Natural killer cell (primary cell): ENCODE measurements at regions not wholly inside any gene's neighbourhood (a gene's known extent, or its start where the extent isn't known, plus 50 kb on each side); places are given as distances from the start of the nearest gene placed in this dataset.

Experiments used
- ATAC-seq, 3 donors: fragments of 150-1000 bp in 2 of 3; fragments of 200-7000 bp in 1 of 3; cut with Tn5 transposase; 1 replicate in 1 of 3; 2 replicates in 2 of 3; pipeline ENCODE4 v1.10.0; 2021; ENCODE audit warnings: mild to moderate bottlenecking in 2 of 3, moderate library complexity in 2 of 3
- DNase-seq, 2 donors: peaks; one replicate each; pipeline versions ENCODE4 v3.0.0 to v3.0.0-alpha.2; 2013 to 2021; ENCODE audit warnings: mixed read lengths in 1 of 2
- H3K27ac ChIP-seq: one replicate; pipeline ENCODE4 v1.5.1; 2013; ENCODE audit warnings: mild to moderate bottlenecking, low read length
- H3K27me3 ChIP-seq: one replicate; pipeline ENCODE4 v1.6.1; 2013; ENCODE audit warnings: low read length; ENCODE audit not compliant: control insufficient read depth, insufficient read depth
- H3K36me3 ChIP-seq: one replicate; pipeline ENCODE4 v1.6.1; 2013; ENCODE audit warnings: low read length; ENCODE audit not compliant: control insufficient read depth, insufficient read depth
- H3K4me1 ChIP-seq: one replicate; pipeline ENCODE4 v1.6.1; 2013; ENCODE audit warnings: low read length; ENCODE audit not compliant: control insufficient read depth, insufficient read depth
- H3K4me3 ChIP-seq: one replicate; pipeline ENCODE4 v1.5.1; 2013; ENCODE audit warnings: low read length
- H3K9me3 ChIP-seq: one replicate; pipeline ENCODE4 v1.6.1; 2013; ENCODE audit warnings: low read length; ENCODE audit not compliant: control insufficient read depth, insufficient read depth
- H3K27ac Mint-ChIP-seq, 2 donors: one replicate each; pipeline ENCODE4 v1.8.0; 2022; ENCODE audit warnings: mild to moderate bottlenecking in 2 of 2, mixed read lengths in 2 of 2, moderate library complexity in 1 of 2
- H3K27me3 Mint-ChIP-seq, 2 donors: one replicate each; pipeline ENCODE4 v1.8.0; 2022; ENCODE audit warnings: low read depth in 2 of 2, mixed read lengths in 2 of 2
- H3K36me3 Mint-ChIP-seq: one replicate; pipeline ENCODE4 v1.8.0; 2022; ENCODE audit warnings: mixed read lengths
- H3K4me1 Mint-ChIP-seq, 2 donors: one replicate each; pipeline ENCODE4 v1.8.0; 2022; ENCODE audit warnings: mixed read lengths in 2 of 2
- H3K4me3 Mint-ChIP-seq: one replicate; pipeline ENCODE4 v1.8.0; 2022; ENCODE audit warnings: mild to moderate bottlenecking, moderate library complexity, mixed read lengths
- H3K9me3 Mint-ChIP-seq, 2 donors: one replicate each; pipeline ENCODE4 v1.8.0; 2022; ENCODE audit warnings: mixed read lengths in 2 of 2
- CTCF ChIP-seq: fragments of 200-600 bp; IDR thresholded peaks from one replicate; pipeline ENCODE4 v1.8.0; 2022; ENCODE audit warnings: antibody characterized with exemption
- WGBS: methylation state at CpG from one replicate; pipeline ENCODE4 v1.1.7; 2013; ENCODE audit warnings: missing lambda C conversion rate; ENCODE audit not compliant: insufficient coverage; 5-methylcytosine and 5-hydroxymethylcytosine counted together
- intact Hi-C: fragments of 100-400 bp; cut with micrococcal nuclease; formaldehyde crosslinking; loops from one replicate; pipeline ENCODE4 v1.14.2; 2022

DNA sequence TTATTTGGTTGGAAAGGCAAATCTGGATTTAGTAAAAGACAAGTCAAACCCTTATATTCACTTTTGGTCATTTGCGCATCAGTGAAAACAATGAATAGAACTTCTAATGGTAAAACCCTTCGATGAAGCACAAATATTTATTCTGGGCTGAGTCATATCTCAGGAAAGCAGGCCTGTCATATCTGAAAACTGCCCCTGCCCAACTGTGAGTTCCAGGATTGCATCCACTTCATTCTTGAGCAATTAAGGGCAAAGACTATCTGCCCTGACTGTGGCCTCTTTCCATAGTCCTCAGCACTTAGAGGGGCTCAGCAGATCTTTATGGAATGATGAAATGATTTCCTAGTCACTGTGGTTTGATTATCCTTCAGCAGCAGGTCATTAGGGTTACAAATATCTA is 795.2 kb upstream of the ID2 start:
- H3K27ac Mint-ChIP-seq, result no peak overlapping the region
- no peak overlapping the region for H3K4me3 Mint-ChIP-seq
- no peaks in the 10 kb centered on the region for H3K9me3 Mint-ChIP-seq
- Histone ChIP-seq H3K27me3 (no peaks in the 10 kb centered on the region), H3K27ac (no peak overlapping the region), H3K36me3 (no peaks in the 10 kb centered on the region), H3K9me3 (no peaks in the 10 kb centered on the region), H3K4me1 (no peaks in the 10 kb centered on the region), H3K4me3 (no peak overlapping the region)
- H3K4me1 Mint-ChIP-seq, result no peaks in the 10 kb centered on the region
- no peak for TF ChIP-seq CTCF
- WGBS, result 89% methylated on average over 2 of the region's 2 CpGs
- H3K36me3 Mint-ChIP-seq, result no peaks in the 10 kb centered on the region
- DNase-seq (no peak), ATAC-seq (no peak)
- intact Hi-C loops, result no loop called here
- H3K27me3 Mint-ChIP-seq, result peaks cover 0 to 3% of the 10 kb centered on the region in 2 donors

DNA sequence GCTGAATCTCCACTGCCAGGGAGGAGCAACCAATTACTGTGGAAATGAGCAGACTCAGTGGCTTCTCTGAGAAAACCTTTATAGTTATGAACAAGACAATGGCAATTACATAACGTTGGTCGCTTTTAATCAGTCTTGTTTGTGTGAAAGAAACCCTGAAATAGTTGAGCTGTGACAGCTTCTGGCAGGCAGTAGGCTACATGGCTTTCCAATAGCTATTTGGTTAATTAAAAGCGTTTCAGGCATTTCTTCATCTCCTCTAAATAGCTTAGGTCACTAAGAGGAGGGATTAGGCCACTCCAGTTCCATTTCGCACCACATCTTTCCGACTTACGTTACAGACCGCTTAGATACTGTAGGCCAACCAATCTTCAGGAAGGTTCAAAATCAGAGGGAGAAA is 794.4 kb upstream of the ID2 start:
- ATAC-seq, result no peak
- H3K4me1 ChIP-seq, result no peaks in the 10 kb centered on the region
- Mint-ChIP-seq H3K27me3 (no peaks in the 10 kb centered on the region), H3K36me3 (no peaks in the 10 kb centered on the region), H3K4me3 (no peak overlapping the region), H3K9me3 (no peaks in the 10 kb centered on the region), H3K4me1 (no peaks in the 10 kb centered on the region), H3K27ac (no peak overlapping the region)
- WGBS, result 89% methylated on average over 7 of the region's 7 CpGs
- no peak for DNase-seq
- H3K27me3 ChIP-seq, result no peaks in the 10 kb centered on the region
- intact Hi-C loops, result no loop called here
- no peak overlapping the region for H3K4me3 ChIP-seq
- H3K9me3 ChIP-seq, result no peaks in the 10 kb centered on the region
- TF ChIP-seq CTCF, result no peak
- no peak overlapping the region for H3K27ac ChIP-seq
- H3K36me3 ChIP-seq, result no peaks in the 10 kb centered on the region

- Mint-ChIP-seq H3K4me1 (no peaks in the 10 kb centered on the region), H3K36me3 (no peaks in the 10 kb centered on the region), H3K27ac (no peak overlapping the region), H3K4me3 (no peak overlapping the region), H3K9me3 (no peaks in the 10 kb centered on the region), H3K27me3 (peaks cover 0 to 2% of the 10 kb centered on the region in 2 donors)
- no peak for TF ChIP-seq CTCF
- intact Hi-C loops, result no loop called here
- ATAC-seq (no peak), DNase-seq (no peak)
- no peaks in the 10 kb centered on the region for H3K4me1 ChIP-seq
- 61% methylated on average over 4 of the region's 4 CpGs for WGBS
- H3K36me3 ChIP-seq, result no peaks in the 10 kb centered on the region
- no peak overlapping the region for H3K27ac ChIP-seq
- H3K27me3 ChIP-seq, result no peaks in the 10 kb centered on the region
- no peak overlapping the region for H3K4me3 ChIP-seq
- no peaks in the 10 kb centered on the region for H3K9me3 ChIP-seq
These were observed 793.0 kb upstream of the ID2 start for GRCh38 chr2:7888876-7889275.

DNA sequence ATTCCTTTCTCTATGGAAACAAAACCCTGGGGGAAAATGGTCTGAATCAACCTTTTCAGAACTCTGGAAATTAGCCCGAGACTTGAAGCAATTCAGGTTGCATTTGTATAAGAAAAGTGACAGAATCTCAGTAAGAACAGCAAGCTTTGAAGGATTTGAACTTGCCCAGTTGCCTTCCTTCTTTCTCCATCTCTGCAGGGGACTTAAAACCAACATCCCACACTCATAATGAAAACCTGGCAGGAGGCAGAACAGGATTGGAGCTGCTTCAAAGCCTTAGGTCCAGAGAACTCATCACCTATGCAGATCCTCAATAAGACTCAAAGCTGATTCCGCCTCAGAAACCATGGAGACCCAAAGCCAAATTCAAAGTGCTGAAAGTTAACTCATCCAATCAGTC is 790.5 kb upstream of the ID2 start:
- H3K4me1 Mint-ChIP-seq, result peaks cover 0 to 7% of the 10 kb centered on the region in 2 donors
- Histone ChIP-seq H3K36me3 (no peaks in the 10 kb centered on the region), H3K27ac (no peak overlapping the region), H3K4me1 (no peaks in the 10 kb centered on the region), H3K9me3 (no peaks in the 10 kb centered on the region), H3K27me3 (no peaks in the 10 kb centered on the region), H3K4me3 (no peak overlapping the region)
- H3K27ac Mint-ChIP-seq, result no peak overlapping the region
- no peak for TF ChIP-seq CTCF
- DNase-seq (no peak), ATAC-seq (no peak)
- no peak overlapping the region for H3K4me3 Mint-ChIP-seq
- H3K36me3 Mint-ChIP-seq, result no peaks in the 10 kb centered on the region
- intact Hi-C loops, result no loop called here
- H3K9me3 Mint-ChIP-seq, result no peaks in the 10 kb centered on the region
- H3K27me3 Mint-ChIP-seq, result peaks cover 0 to 8% of the 10 kb centered on the region in 2 donors
- 93% methylated on average over 2 of the region's 2 CpGs for WGBS
